ENCODE measurements at regions not wholly inside any gene's neighbourhood (a gene's known extent, or its start where the extent isn't known, plus 50 kb on each side); places are given as distances from the start of the nearest gene placed in this dataset.

DNA sequence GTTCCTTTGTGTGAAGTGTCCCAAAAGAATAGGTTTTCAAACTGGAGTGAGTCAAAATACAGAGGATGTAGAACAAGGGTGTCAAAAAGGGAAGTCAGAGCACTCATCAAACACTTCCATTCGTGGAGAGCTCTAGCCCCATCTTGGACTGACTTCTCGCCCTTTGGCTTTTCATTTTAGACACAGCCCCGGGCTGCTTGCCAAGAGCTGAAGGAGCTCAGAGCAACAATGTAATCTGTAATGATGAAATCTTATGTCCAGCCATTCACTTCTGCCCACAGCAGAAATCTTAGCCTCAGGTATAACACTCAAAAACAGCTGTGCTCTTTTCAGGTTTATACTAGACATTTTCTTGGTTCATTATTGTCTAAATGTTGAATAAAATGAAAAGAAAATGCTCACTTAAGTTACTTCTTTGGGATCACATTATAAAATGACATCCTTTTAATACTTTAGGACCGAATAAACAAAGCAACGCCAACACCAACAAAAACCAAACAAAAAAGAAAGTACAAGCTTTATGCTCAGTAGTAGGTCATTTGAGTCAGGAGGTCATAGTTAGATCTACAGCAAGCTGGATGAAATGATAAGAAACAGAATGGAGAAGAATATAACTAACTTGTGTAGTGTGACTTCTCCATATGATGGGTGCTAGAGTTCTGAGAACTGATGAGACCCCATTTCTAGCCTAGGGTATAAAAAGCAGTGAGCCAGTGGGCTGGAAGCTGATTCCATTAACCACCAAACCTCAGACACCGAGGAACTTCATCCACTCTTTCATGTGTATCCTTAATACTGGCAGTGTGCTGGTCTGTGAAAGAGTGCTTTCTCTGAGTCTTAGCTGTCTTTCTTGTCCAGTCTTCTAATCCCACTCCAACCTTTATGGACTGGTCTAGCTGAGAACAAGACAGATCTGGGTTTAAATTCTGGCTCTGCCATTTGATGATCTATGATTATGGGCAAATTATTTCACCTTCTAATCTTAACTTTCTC, 131.8 kb upstream of the SLC7A14 start:
- TF ChIP-seq, protein P1, sequence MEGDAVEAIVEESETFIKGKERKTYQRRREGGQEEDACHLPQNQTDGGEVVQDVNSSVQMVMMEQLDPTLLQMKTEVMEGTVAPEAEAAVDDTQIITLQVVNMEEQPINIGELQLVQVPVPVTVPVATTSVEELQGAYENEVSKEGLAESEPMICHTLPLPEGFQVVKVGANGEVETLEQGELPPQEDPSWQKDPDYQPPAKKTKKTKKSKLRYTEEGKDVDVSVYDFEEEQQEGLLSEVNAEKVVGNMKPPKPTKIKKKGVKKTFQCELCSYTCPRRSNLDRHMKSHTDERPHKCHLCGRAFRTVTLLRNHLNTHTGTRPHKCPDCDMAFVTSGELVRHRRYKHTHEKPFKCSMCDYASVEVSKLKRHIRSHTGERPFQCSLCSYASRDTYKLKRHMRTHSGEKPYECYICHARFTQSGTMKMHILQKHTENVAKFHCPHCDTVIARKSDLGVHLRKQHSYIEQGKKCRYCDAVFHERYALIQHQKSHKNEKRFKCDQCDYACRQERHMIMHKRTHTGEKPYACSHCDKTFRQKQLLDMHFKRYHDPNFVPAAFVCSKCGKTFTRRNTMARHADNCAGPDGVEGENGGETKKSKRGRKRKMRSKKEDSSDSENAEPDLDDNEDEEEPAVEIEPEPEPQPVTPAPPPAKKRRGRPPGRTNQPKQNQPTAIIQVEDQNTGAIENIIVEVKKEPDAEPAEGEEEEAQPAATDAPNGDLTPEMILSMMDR (IDR thresholded peaks at IDR 0.05; ENCODE audit: borderline replicate concordance, extremely low read depth, low read length, poor library complexity, severe bottlenecking) = no peak
- TF ChIP-seq EZH2 (IDR thresholded peaks at IDR 0.05; ENCODE audit: borderline replicate concordance, low read depth, low read length, severe bottlenecking) = no peak

Measured in DND-41 (cell line).